Loucy (cell line): ENCODE measurements at regions not wholly inside any gene's neighbourhood (a gene's known extent, or its start where the extent isn't known, plus 50 kb on each side); places are given as distances from the start of the nearest gene placed in this dataset.

Experiments used
- H2AFZ ChIP-seq: fragments of 200-600 bp; sonication (generic); 2 replicates; pipeline ENCODE4 v1.6.0; 2016; ENCODE audit warnings: antibody characterized with exemption, mild to moderate bottlenecking, low read length, moderate library complexity
- H3F3A ChIP-seq: fragments of 200-600 bp; 2 replicates; pipeline ENCODE4 v1.6.0; 2016; ENCODE audit warnings: antibody characterized with exemption, low read depth, mild to moderate bottlenecking
- H3K27me3 ChIP-seq: fragments of 200-600 bp; sonication (generic); 2 replicates; pipeline ENCODE4 v1.6.1; 2014; ENCODE audit warnings: low read length, mild to moderate bottlenecking; ENCODE audit not compliant: insufficient read depth, poor library complexity, severe bottlenecking
- H3K36me3 ChIP-seq: fragments of 200-600 bp; sonication (generic); 2 replicates; pipeline ENCODE4 v1.6.1; 2016; ENCODE audit warnings: low read length; ENCODE audit not compliant: insufficient read depth
- H3K4me1 ChIP-seq: fragments of 200-600 bp; sonication (generic); 2 replicates; pipeline ENCODE4 v1.5.1; 2014; ENCODE audit warnings: low read length, mild to moderate bottlenecking; ENCODE audit not compliant: insufficient read depth, poor library complexity, severe bottlenecking
- H3K4me2 ChIP-seq: fragments of 200-600 bp; sonication (generic); 2 replicates; pipeline ENCODE4 v1.6.0; 2014; ENCODE audit warnings: antibody characterized with exemption, low read length, low read depth, mild to moderate bottlenecking; ENCODE audit not compliant: poor library complexity, severe bottlenecking
- H3K4me3 ChIP-seq: fragments of 200-600 bp; sonication (generic); 2 replicates; pipeline ENCODE4 v1.5.1; 2014; ENCODE audit warnings: low read length, mild to moderate bottlenecking, mixed read lengths; ENCODE audit not compliant: poor library complexity, severe bottlenecking
- H3K79me2 ChIP-seq: fragments of 200-600 bp; sonication (generic); 2 replicates; pipeline ENCODE4 v1.6.1; 2014; ENCODE audit warnings: low read length; ENCODE audit not compliant: insufficient read depth
- H3K9ac ChIP-seq: fragments of 200-600 bp; sonication (generic); 2 replicates; pipeline ENCODE4 v1.6.0; 2014; ENCODE audit warnings: mild to moderate bottlenecking, low read depth, low read length, moderate library complexity; ENCODE audit not compliant: poor library complexity, severe bottlenecking
- H3K9me2 ChIP-seq: fragments of 200-600 bp; sonication (generic); replicated peaks from 2 replicates; pipeline ENCODE4 v1.6.1; 2016; ENCODE audit warnings: low read depth, low read length, mixed read lengths
- H3K9me3 ChIP-seq: fragments of 200-600 bp; sonication (generic); 2 replicates; pipeline ENCODE4 v1.6.1; 2014; ENCODE audit warnings: mild to moderate bottlenecking, antibody characterized with exemption, low read length, low read depth; ENCODE audit not compliant: insufficient read depth
- H4K20me1 ChIP-seq: fragments of 200-600 bp; sonication (generic); 2 replicates; pipeline ENCODE4 v1.6.0; 2014; ENCODE audit warnings: antibody characterized with exemption, low read length, mild to moderate bottlenecking; ENCODE audit not compliant: insufficient read depth, poor library complexity, severe bottlenecking
- EZH2phosphoT487 ChIP-seq: fragments of 200-600 bp; IDR thresholded peaks from 2 replicates; pipeline ENCODE4 v1.6.1; 2018; ENCODE audit warnings: antibody characterized with exemption, mild to moderate bottlenecking, moderate library complexity, borderline replicate concordance
- TF ChIP-seq, protein P1 (sequence below): fragments of 200-600 bp; sonication (generic); conservative IDR thresholded peaks from 2 replicates; pipeline ENCODE4 v1.5.1; 2014; ENCODE audit warnings: mild to moderate bottlenecking, antibody characterized with exemption, low read length

DNA sequence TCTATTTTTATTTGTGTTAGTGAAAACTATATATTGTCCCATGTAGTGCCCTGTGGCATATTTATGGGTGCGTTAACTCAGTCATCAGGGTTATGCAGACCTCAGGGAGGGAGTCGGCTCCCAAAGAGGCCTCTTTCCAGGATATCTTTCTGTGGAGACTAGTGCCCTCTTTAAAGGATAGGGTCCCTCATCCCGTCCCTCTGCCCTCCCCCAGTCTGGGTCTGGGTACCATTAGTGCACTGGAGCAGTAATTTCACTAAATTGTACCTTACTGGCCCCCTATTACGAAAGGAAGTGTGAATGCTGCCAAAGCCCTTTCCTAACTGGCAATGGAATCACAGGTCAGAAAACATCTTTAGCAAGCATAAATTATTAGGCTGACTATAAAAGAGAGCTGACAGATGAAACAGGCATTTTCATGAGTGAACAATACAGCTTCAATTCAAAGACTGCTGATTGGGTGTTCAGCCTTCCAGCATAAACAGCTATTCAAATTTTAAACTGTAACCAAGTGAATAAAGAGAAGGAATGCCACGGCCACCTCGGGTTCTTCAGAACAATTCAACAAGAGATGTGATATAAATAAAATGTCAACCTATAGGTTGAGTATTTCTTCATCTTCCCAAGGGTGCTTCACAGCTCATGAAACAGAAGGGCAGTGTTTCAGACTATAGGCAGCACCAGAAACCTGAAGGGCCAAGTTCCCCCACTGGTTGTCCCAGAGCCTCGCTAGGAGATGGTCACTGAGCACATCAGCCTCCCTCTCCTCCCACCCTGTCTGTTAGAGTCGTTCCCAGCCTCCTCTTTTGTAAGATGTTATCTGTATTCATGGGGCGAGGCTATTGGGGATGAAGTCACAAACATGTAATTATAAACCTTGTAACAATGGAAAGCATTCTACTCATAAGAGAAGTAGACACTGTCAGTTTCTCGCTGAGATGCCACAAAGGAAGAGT lies 318.7 kb downstream of the TMEM161B start:
- H4K20me1 ChIP-seq = no peaks in the 10 kb centered on the region
- TF ChIP-seq EZH2phosphoT487 = no peak
- TF ChIP-seq, protein P1, sequence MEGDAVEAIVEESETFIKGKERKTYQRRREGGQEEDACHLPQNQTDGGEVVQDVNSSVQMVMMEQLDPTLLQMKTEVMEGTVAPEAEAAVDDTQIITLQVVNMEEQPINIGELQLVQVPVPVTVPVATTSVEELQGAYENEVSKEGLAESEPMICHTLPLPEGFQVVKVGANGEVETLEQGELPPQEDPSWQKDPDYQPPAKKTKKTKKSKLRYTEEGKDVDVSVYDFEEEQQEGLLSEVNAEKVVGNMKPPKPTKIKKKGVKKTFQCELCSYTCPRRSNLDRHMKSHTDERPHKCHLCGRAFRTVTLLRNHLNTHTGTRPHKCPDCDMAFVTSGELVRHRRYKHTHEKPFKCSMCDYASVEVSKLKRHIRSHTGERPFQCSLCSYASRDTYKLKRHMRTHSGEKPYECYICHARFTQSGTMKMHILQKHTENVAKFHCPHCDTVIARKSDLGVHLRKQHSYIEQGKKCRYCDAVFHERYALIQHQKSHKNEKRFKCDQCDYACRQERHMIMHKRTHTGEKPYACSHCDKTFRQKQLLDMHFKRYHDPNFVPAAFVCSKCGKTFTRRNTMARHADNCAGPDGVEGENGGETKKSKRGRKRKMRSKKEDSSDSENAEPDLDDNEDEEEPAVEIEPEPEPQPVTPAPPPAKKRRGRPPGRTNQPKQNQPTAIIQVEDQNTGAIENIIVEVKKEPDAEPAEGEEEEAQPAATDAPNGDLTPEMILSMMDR = no peak
- H3K36me3 ChIP-seq = no peaks in the 10 kb centered on the region
- H3K9me3 ChIP-seq = no peaks in the 10 kb centered on the region
- H3K9ac ChIP-seq = no peak overlapping the region
- H3K9me2 ChIP-seq = no peaks in the 10 kb centered on the region
- H3K79me2 ChIP-seq = no peaks in the 10 kb centered on the region
- no peak overlapping the region for H2AFZ ChIP-seq
- no peaks in the 10 kb centered on the region for H3K27me3 ChIP-seq
- no peak overlapping the region for H3K4me2 ChIP-seq
- H3F3A ChIP-seq = no peaks in the 10 kb centered on the region
- H3K4me1 ChIP-seq = no peaks in the 10 kb centered on the region
- H3K4me3 ChIP-seq = no peak overlapping the region

DNA sequence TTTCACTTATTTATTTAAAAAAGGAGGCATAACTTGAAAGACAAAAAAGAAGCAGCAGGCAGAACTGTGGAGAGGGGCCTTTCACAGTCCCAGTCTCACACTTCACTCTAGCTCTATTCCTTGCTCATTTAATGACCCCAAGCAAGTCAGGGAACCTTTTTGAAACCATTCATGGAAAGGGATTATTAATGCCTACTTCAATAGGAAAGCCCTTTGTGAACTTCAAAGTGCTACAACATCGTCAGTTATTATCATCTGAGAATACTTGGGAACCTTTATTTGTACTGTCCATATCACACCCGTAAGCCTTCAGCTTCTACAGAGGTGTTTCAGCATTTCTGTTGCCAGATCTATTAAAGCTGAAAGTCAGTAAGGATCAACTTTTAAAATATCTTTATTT lies 320.2 kb downstream of the TMEM161B start:
- H3K9ac ChIP-seq = no peak overlapping the region
- H2AFZ ChIP-seq = no peak overlapping the region
- no peaks in the 10 kb centered on the region for H3F3A ChIP-seq
- no peaks in the 10 kb centered on the region for H3K79me2 ChIP-seq
- no peaks in the 10 kb centered on the region for H3K9me2 ChIP-seq
- H3K9me3 ChIP-seq = no peaks in the 10 kb centered on the region
- no peak overlapping the region for H3K4me3 ChIP-seq
- no peaks in the 10 kb centered on the region for H3K36me3 ChIP-seq
- H3K4me1 ChIP-seq = no peaks in the 10 kb centered on the region
- H3K4me2 ChIP-seq = no peak overlapping the region
- H4K20me1 ChIP-seq = no peaks in the 10 kb centered on the region
- no peaks in the 10 kb centered on the region for H3K27me3 ChIP-seq
- TF ChIP-seq EZH2phosphoT487 = no peak
- TF ChIP-seq, protein P1 = no peak

DNA sequence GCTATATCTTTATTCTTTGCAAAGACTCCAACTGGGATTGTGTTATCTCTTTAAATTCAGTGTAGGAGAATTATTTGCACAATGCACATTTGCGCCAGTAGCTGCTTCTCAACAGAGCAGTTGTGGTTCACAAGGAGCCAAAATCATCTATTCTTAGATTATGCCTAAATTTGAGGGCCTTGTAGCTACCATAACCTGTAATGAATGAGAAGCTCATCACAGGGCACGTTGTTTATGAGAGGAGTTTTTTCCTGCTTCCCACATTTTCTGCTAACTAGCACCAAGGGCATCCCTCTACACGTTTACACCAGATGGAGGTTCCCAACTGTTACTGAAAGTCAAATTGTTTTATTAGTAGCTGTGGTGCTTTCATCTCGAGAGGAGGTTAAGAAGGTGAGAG lies 322.4 kb downstream of the TMEM161B start:
- Histone ChIP-seq H3K9me3 (no peaks in the 10 kb centered on the region), H3K4me2 (no peak overlapping the region), H3K27me3 (no peaks in the 10 kb centered on the region), H3K79me2 (no peaks in the 10 kb centered on the region), H3K36me3 (no peaks in the 10 kb centered on the region), H3K4me1 (no peaks in the 10 kb centered on the region), H3K4me3 (no peak overlapping the region), H3K9me2 (no peaks in the 10 kb centered on the region), H2AFZ (no peak overlapping the region), H4K20me1 (no peaks in the 10 kb centered on the region), H3F3A (no peaks in the 10 kb centered on the region), H3K9ac (no peak overlapping the region)
- TF ChIP-seq EZH2phosphoT487 = no peak
- TF ChIP-seq, protein P1 = no peak
